Panc1 (cell line): ENCODE measurements at regions not wholly inside any gene's neighbourhood (a gene's known extent, or its start where the extent isn't known, plus 50 kb on each side); places are given as distances from the start of the nearest gene placed in this dataset.

Experiments
- ATAC-seq: fragments of 200-7000 bp; cut with Tn5 transposase; 2 replicates; pipeline ENCODE4 v1.9.1; 2020; ENCODE audit warnings: mild to moderate bottlenecking, moderate library complexity
- BruUV-seq: library from RNA; stranded (reverse); fragments of 400-500 nt; replicated peaks from 2 replicates; lab custom pipeline; 2021; lab: Mats Ljungman, UMichigan
- CTCF ChIA-PET: fragments of 300-600 bp; sonication (Branson Sonifier 250); formaldehyde crosslinking; loops from one replicate; lab custom pipeline; 2022; ENCODE audit warnings: antibody characterized with exemption; lab: Charles Lee
- POLR2A ChIA-PET: fragments of 300-600 bp; sonication (Branson Sonifier 250); formaldehyde crosslinking; loops from one replicate; lab custom pipeline; 2022; ENCODE audit warnings: antibody characterized with exemption; lab: Charles Lee
- DNase-seq: peaks from one replicate; pipeline ENCODE4 v3.0.0-alpha.2; 2010; ENCODE audit warnings: low read depth, low spot score
- H3K27ac ChIP-seq: 2 replicates; pipeline ENCODE4 v1.5.1; 2011; ENCODE audit warnings: mild to moderate bottlenecking, low read length, inconsistent platforms
- H3K27me3 ChIP-seq: fragments of 200-500 bp; sonication (Bioruptor generic); 2 replicates; pipeline ENCODE4 v1.6.0; 2014; ENCODE audit warnings: low read length, inconsistent platforms; ENCODE audit not compliant: control insufficient read depth, insufficient read depth
- H3K36me3 ChIP-seq: fragments of 200-500 bp; sonication (Bioruptor generic); 2 replicates; pipeline ENCODE4 v1.5.1; 2014; ENCODE audit warnings: inconsistent platforms, mild to moderate bottlenecking, low read length, moderate library complexity; ENCODE audit not compliant: control insufficient read depth, insufficient read depth
- H3K4me1 ChIP-seq: 2 replicates; pipeline ENCODE4 v1.5.1; 2011; ENCODE audit warnings: inconsistent platforms, mild to moderate bottlenecking, low read length, moderate library complexity; ENCODE audit not compliant: control insufficient read depth, insufficient read depth
- H3K4me3 ChIP-seq, 2 experiments: 2 replicates each; pipeline ENCODE4 v1.5.1; 2011 to 2012; ENCODE audit warnings: low read depth in 2 of 2, low read length in 2 of 2, mild to moderate bottlenecking in 2 of 2, inconsistent platforms in 1 of 2, moderate library complexity in 1 of 2
- H3K9me3 ChIP-seq: fragments of 200-500 bp; sonication (Bioruptor generic); 2 replicates; pipeline ENCODE4 v1.5.1; 2014; ENCODE audit warnings: low read depth, mild to moderate bottlenecking, inconsistent platforms, low read length, moderate library complexity; ENCODE audit not compliant: control insufficient read depth, insufficient read depth
- CTCF ChIP-seq: fragments of 450-650 bp; IDR thresholded peaks from 2 replicates; pipeline ENCODE4 v1.5.1; 2017; ENCODE audit warnings: mild to moderate bottlenecking
- POLR2AphosphoS5 ChIP-seq: IDR thresholded peaks from 2 replicates; pipeline ENCODE4 v1.6.1; 2012; ENCODE audit warnings: mild to moderate bottlenecking, low read depth, low read length, moderate library complexity
- REST ChIP-seq, 2 experiments: IDR thresholded peaks; 2 replicates each; pipeline ENCODE4 v1.6.1; 2011 to 2012; ENCODE audit warnings: low read depth in 2 of 2, control low read depth in 1 of 2, low read length in 1 of 2, mild to moderate bottlenecking in 1 of 2, moderate library complexity in 1 of 2; ENCODE audit not compliant: insufficient read depth in 1 of 2
- SIN3A ChIP-seq: IDR thresholded peaks from 2 replicates; pipeline ENCODE4 v1.6.1; 2012; ENCODE audit warnings: low read depth, mild to moderate bottlenecking, low read length, moderate library complexity, borderline replicate concordance; ENCODE audit not compliant: insufficient read depth
- TCF7L2 ChIP-seq: IDR thresholded peaks from 2 replicates; pipeline ENCODE4 v1.6.1; 2011; ENCODE audit warnings: mild to moderate bottlenecking, low read depth, low read length, inconsistent platforms
- in situ Hi-C: cut with HindIII; loops from 2 replicates; pipeline ENCODE4 v1.10.0; 2016; ENCODE audit warnings: low sequenced_read_pairs, low pct_unique_long_range_greater_than_20kb
- intact Hi-C: fragments of 100-400 bp; cut with micrococcal nuclease; formaldehyde crosslinking; loops from one replicate; pipeline ENCODE4 v1.10.0; 2022; ENCODE audit not compliant: unreplicated experiment

GRCh38 chr4:1495416-1496115, 89.3 kb upstream of the NKX1-1 start:
- Histone ChIP-seq H3K9me3 (no peaks in the 10 kb centered on the region), H3K27me3 (no peaks in the 10 kb centered on the region), H3K4me1 (no peaks in the 10 kb centered on the region), H3K36me3 (no peaks in the 10 kb centered on the region), H3K27ac (no peak overlapping the region), H3K4me3 (no peak overlapping the region)
- ATAC-seq = no peak
- intact Hi-C loops (no loop called here), in situ Hi-C loops (no loop called here)
- no TSS peak for BruUV-seq
- DNase-seq = no peak
- ChIA-PET POLR2A (no interaction called here), CTCF (no interaction called here)
- TF ChIP-seq SIN3A (no peak), TCF7L2 (no peak), REST (IDR thresholded peaks at IDR 0.05; ENCODE audit: insufficient read depth in 1 of 2, low read depth in 2 of 2, low read length in 1 of 2) (no peak), CTCF (no peak), POLR2AphosphoS5 (no peak)

- BruUV-seq = no TSS peak
- DNase-seq (no peak), ATAC-seq (no peak)
- no peak overlapping the region for H3K4me3 ChIP-seq
- no peaks in the 10 kb centered on the region for H3K9me3 ChIP-seq
- in situ Hi-C loops = no loop called here
- H3K27ac ChIP-seq = no peak overlapping the region
- TF ChIP-seq POLR2AphosphoS5 (no peak), TCF7L2 (no peak), CTCF (no peak), REST (IDR thresholded peaks at IDR 0.05; ENCODE audit: insufficient read depth in 1 of 2, low read depth in 2 of 2, low read length in 1 of 2) (no peak), SIN3A (no peak)
- ChIA-PET POLR2A (no interaction called here), CTCF (no interaction called here)
- H3K36me3 ChIP-seq = no peaks in the 10 kb centered on the region
- intact Hi-C loops = no loop called here
- no peaks in the 10 kb centered on the region for H3K27me3 ChIP-seq
- no peaks in the 10 kb centered on the region for H3K4me1 ChIP-seq
Observed at GRCh38 chr4:1494416-1495315, 88.4 kb upstream of the NKX1-1 start.
